NCI-H1417 (cell line): ENCODE measurements at regions not wholly inside any gene's neighbourhood (a gene's known extent, or its start where the extent isn't known, plus 50 kb on each side); places are given as distances from the start of the nearest gene placed in this dataset.
A peak's percentile ranks its signal among the peaks of the same experiment; 100 is the strongest.

Source experiments
- DNase-seq, 3 experiments: peaks; one replicate each; lab custom pipeline; 2025; lab: John Stamatoyannopoulos, UW

DNA sequence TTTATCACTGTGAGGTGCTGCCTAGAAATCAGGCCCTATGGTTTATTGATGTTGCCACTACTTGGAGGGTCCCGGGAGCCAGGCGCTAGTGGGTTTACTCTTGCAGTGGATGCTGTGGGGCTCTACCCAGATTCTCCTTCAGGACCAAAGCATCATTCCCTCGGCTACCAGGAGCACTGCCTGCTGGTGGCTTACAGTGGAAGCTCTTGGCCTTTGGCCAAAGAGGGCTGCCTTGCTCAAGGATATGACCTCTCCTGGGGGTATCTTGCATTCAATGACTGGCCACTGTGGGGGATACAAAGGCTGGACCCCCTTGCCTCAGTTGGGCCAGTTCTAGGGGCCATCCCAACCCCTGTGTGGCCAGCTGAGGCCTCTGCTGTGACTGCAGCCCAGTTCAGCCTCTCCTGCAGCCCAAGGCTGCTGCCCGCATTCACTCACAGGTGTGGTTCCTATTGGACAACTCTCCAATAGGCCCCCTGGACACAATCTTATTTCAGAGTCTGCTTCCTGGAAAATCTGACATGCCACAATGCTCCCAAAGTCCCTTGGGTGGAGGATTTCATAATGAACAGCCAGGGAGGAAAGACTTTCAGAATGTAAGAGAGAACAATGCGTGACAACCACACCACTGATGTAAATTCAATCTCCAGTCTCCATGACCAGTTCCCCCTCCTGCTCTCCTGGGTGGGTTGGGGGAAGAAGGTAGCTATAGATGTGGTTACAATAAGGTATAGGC lies 196.3 kb downstream of the SNX10 start:
- peak in 1 of 3 experiments; percentile 19 for DNase-seq

DNA sequence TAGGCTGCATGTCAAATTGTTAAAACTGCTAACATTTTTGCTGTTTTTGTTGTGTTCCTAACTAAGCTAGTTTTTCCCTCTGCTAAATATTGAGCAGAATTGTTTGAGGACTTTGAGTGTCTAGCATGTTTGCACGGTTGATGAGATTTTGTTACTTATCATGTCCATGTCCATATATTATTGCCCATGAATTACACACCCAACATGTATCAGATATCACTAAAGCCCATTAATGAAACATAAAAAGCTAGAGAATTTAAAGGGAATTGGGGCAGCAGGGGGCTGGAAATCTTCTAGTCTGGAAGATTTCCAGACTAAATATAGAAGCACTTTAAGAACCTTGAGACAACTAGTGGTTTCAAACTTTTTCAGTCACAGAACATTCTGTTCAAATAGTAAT lies 197.7 kb downstream of the SNX10 start:
- no peak for DNase-seq

DNA sequence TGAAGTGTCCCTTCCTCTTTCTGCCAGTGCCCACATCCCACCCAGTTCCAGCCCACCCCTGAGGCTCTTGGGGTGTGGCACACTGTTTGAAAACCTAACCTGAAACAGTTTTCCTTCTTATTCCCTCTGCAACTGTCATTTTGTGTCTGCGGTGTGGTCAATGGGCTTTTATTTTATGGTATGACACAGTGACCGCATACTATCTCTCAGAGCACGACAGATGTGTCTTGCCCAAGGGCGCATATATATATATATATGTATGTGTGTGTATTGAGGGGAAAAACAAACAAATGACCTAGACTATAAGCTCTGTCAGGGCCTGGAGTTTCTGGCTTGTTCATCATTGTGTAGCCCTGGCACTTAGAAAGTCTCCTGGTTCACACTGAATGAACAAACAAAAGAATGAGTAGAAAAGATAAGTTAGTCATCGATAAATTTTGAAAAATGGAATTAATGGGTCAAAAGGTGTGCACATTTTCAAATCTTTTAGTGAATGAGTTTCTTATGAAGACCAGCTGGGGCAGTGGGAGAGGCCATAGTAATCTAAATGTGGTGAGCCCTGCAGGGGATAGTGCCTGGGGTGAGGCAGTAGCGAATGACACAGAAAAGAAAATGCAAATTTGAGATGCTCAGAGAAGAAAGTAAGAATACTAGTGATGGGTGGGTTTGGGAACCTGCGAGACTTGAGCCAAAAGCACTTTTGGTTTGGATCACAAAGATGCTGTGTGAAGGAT lies 198.4 kb downstream of the SNX10 start:
- DNase-seq, result peak in 1 of 3 experiments; percentile 18

DNA sequence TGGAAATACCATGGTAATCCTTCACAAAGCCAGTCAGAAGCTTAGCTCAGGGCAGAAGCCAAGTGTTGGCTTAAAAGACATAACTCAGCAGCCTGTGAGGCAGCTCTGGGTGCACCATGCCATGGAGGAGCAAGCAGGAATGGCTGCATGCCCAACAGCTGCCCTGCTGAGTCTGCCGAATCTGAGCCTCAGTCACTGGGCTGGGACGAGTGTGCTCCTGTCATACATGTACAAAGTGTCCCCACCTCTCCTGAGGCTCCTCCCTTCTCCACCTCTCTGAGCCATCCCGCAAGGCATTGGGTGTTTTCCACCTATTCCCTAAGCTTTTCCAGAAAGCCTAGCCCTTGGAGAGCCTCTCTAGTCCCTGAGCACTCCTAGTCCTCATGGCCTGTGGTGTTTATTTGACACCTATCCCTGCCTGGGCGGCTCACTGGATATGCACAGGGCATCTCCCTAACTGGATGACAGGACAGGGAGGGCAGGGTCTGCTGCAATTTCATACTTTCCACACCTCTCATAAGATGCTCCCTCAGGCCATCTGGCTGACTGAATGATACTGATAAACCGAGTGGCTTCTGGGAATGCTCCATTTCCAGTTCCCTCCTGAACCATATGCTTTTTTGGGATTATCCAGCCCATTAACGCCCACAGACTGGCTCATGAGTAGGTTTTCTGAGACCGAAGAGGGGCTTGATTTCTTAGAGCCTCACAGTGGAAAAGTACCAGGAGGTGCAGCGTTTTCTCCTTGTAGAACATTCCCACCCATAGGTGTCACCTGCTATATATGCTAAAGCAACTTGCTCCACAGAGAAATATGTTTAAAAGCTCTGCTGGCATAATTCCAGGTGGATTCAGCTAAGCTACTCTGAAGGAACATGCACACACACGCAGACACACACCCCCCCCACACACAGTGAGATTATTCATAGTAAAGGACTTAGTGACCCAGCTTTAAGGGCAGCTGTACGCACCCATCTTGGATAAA lies 199.3 kb downstream of the SNX10 start:
- DNase-seq, result peak; percentile 66 to 93 (median 88)

DNA sequence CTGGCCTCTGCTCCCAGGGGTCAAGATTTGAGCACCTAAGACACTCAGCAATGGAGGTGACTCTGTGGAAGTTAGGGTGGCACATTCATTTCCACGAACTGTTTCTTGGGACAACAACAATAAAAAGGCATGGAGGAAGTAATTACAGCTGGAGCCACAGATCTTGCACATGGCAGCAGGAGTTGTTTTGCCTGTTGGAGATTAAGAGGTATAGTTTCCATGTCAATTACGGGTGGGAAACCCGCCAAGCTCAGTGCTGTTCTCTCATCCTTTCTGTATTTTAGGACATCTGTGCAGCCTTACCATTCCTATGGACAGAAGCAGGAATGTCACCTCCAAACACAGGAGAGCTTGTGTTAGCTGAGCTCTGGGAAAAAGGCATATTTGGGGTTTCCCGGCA lies 201.2 kb downstream of the SNX10 start:
- peak in 2 of 3 experiments; percentile 17 to 49 for DNase-seq

DNA sequence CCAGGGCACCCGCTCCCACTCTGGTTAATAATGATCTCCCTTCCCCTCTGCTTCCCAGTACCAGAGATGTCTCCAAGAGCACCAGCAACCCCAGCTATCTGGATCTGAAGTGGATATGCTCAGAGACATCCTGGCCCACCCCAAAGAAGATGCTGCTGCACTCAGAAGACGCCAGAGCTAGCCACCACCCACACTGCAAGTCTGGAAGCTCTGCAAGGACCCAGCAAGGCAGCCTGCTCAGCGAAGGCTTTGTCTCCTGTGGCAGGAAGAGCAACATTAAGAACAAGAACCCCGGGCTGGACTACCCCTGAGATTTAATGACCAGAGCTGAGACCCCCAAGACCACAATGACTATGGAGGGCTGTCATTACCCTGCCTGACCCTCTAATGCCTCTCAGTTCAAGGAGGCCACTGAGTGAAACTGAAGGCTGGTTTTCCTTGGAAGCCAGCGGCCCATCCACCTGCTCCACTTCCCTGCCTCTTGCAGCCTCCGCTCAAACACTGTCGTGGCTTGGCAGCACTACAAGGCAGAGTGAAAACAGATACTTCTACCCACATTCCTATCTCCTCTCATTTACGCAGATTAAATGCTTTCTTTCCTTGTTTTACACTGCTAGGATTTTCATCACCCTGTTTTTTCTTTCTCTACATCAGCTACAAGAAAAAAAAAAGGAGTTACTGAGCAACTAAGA lies 202.2 kb downstream of the SNX10 start:
- DNase-seq, result peak in 1 of 3 experiments; percentile 23

DNA sequence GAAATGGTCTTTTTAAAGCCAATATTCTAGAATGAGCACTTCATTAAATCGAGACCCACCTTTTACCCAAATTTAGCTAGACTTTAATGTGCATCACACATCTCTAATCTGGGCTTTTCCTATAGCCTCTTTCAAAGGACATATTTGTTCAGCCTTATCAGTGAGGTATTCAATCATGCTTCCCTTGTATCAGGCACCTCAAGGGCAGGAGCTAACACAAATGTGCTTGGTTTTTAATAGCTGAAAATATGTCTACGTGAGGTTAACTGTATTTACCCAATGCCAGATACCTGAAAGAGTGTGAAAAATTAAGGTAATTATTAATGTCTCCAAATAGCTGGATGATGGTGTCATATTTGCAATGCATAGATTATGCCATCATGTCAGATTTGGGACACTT lies 203.9 kb downstream of the SNX10 start:
- DNase-seq, result peak in 1 of 3 experiments; percentile 24

DNA sequence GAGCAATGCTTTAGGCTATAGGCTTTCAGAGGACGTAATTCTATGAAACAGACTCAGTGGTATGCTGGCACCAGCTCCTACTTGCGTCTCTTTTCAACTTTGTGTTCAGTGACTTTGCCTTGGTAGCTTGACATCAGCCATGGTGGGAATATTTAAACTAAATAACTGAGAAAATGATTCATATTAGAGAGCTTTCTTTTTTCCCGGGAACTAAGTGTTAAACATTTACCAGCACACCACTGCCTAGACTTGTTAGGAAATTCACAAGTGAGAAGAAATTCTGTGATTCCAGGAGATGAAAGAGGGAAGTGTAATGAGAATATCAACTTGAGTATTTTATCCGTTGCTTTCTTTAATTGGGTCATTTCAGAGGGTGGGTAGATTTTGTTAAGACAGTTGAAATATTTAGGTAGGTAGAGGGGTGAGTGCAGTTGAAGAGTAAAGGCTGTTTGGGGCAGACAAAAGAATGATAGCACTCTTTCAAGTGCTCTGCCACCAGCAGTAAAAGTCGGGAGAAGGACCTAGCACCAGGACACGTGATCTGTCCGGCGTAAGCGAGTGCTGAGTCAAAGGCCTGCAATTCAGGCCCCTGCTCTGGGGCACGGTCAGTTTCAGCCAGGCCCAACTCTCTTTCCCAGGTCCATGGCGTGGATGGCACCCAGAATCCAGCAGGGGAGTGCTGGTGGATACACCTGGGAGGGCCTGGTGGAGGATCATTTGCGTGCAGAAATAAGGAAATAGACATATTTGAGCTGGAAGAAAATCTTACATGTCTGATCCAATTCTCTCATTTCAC lies 206.3 kb downstream of the SNX10 start:
- DNase-seq, result no peak

DNA sequence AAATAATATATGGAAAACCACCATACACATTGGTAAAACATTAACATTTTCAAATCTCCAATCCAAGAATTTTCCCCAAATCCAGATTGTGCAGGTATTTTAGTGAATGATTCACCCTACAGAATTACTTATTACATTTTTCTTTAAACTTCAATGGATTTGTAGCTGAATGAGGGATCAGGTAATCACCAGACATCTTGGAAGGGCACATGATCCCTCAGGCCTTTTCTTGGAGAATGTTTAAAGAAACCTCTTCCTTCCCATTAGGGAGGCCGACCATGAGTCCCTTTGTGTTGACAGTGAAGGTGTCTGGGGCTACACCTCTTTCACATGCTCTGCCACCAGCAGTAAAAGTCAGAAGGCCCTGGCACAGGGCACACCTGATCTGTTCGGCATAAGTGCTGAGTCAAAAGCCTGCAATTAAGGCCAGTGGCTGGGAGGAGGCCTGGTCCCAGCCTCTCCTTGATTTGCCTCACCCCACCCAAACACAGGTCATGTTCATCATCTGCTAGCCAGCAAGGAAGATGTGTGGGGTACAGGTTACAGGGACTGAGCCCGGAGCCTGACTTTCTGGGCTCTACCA lies 207.7 kb downstream of the SNX10 start:
- peak in 1 of 3 experiments; percentile 34 for DNase-seq

DNA sequence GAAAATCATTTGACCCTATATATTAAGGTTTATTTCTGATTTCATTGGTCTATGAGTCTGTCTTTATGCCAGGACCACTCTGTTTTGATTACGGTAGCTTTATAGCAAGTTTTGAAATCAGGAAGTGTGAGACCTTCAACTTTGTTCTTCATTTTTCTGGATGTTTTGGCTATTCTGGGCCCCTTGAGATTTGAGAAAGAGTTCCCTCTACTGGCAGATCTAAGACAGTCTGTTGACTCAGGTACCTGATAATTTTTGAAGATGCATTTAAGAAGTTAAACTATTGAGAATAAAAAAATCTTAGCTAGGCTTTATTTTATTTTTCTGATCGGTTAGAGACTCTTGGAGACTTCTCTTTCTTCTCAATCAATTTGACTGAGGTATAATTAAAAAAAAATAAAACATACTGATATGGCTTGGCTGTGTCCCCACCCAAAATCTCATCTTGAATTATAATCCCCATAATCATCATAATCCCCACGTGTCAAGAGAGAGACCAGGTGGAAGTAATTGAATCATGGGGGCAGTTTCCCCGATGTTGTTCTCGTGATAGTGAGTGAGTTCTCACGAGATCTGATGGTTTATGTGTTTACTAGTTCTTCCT lies 209.2 kb downstream of the SNX10 start:
- peak in 2 of 3 experiments; percentile 48 to 75 for DNase-seq

DNA sequence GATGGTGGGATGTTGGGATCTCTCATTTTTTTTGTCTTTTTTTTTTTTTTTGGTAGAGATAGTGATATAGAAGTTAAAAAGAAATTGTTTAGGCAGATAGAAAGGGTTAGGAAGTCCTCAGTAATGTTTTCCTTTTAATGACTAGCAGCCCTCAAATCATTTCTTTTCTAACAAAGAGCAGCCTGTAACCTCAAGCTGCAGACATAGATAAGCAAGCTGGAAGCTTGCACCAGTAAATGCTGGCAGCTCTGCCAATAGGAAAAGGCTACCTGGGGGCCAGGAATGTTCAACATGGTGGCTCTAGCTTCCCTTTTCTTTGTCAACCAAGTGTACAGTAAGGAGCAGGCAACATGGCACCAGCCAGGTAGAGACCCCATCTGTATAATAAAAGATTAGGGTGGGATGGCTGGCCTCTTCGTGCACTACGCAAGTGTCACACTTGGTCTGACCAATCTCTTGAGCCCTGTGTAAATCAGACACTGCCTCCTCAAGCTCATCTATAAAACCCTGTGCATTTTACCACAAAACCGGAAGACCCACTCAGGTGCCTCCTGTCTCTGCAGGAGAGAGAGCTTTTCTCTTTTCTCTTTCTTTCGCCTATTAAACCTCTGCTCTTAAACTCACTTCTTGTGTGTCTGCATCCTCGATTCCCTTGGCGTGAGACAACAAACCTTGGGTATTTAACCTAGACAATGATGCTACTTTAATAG lies 212.9 kb downstream of the SNX10 start:
- no peak for DNase-seq

DNA sequence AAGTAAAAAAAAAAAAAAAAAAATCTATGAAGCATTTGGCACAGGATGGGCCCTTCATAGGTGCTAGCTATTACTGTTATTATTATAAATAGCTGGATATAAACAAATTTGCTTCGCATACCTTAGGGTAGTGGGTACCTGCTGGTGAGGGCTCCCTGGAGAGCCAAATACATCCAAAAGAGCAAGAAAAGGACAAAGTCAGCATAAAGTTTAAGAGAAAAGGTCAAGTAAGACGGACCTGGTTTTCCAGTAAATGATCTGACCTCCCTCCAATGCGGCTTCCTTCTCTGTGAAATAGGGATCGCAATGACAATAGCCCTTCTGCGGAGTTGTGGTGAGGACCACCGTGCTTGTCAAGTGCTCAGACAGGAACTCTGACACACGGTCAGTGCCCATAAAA lies 214.5 kb downstream of the SNX10 start:
- no peak for DNase-seq

DNA sequence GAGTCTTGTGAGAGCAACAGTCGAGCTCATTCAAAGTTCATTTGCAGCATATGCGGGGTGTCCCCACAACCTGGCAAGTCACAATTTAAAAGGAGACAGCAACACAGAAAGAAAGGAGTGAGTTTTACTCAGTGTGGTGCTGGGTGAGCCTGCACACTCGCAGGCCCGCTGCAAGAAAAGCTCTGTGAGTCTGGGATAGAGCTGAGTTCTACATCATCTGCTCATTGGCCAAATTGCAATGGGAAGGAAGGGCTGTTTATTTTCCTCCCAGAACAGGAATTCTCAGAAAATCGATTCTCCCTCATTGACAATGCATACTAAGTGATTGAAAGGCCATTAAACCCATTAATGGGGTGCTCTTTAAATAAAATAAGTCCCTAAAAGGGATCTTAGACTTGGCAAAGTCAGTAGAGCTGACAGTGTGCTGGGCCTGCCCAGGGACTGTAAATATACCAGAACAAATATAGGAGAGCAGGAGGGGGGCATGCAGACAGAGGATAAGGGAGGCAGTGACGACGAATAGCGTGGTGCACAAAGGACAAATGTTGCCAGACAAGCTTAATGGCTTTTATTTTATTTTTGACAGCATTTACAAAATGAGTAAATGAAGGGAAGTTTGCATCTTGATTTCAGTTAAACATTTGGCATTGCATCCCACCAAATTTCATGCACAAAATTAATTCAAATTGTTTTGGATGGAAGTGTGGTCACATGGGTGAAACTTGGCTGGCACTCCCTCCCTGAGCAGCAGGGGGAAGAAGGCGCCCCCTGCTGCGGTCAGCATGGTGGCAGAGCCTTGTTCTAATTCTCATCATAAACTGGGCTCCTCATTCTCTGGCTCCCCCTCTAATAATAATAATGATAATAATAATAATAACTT lies 215.7 kb downstream of the SNX10 start:
- peak in 2 of 3 experiments; percentile 57 to 74 for DNase-seq

DNA sequence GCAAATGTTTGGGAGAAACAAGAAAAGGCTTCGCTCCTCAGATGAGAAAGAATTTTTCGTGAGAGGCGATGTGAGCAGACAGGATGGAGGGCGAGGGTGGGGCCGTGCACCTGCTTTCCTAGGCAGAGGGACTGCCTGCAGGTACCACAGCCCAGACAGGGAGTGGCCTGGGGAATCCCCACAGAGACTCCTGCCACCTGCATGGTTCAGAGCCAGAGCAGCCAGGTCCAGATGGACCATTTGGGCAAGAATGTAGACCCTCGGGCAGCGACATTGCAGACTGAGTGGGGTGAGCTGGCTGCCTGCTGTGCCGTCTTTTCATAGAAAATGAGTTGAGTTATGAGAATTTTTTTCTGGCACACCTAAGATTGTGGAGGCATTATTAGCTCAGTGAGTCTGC lies 216.8 kb downstream of the SNX10 start:
- peak; percentile 75 to 96 (median 94) for DNase-seq

DNA sequence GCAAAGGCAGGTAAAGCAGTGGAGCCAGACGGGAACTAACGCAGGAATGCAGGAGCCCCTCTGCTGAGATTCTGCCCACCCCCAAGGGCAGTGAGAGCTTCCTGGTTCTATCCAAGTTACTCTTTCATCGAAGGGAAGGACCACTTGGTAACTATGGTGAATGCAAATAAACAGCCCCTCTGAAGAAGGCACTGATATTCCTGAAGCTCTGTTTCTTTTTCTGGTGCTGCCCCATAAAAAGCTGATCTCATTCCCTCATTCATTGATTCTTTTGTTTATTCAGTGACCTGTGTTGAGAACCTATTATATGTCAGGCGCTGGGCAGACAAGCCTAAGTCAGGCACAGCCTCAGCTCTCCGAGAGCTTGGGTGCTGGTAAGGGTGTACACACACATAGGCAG lies 217.3 kb downstream of the SNX10 start:
- DNase-seq, result peak in 2 of 3 experiments; percentile 64 to 96

DNA sequence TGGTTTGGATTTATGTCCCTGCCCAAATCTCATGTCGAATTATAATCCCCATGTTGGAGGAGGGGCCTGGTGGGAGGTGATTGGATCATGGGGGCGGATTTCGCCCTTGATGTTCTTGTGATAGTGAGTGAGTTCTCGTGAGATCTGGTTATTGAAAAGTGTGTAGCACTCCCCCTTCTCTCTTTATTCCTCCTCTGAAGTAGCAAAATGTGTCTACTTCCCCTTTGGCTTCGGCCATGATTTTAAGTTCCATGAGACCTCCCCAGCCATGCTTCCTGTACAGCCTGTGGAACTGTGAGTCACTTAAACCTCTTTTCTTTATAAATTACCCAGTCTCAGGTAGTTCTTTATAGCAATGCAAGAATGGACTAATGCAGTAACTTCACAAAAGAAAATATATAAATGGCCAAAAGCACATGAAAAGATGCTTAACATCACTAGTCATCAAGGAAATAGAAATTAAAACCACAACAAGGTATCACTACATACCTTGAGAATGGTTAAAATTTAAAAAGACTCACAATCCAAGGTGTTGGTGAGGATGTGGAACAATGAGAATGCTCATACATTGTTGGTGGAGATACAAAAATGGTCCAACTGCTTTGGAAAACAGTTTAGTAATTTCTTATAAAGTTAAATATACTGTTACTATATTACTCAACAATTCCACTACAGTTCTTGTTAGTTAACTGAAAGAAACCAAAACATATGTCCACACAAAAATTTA lies 218.7 kb downstream of the SNX10 start:
- no peak for DNase-seq

DNA sequence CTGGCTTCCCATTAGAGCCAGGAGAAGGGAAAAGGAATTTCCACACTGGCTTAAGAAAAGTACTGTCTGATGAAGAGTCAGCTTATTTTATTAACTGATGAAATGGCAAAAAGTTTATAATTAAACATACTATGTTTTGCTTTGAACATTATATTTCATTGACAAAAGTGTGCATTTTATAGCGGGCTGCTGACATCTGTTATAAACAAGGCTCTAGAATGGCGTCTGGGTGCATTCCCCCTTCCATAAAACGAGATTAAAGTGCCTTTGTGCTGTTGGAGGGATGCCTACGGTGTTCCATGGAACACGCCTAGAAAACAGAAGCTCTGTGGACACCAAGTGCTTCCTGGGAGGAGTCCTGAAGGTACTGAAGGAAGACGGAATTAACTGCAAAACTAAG lies 220.2 kb downstream of the SNX10 start:
- DNase-seq, result no peak

DNA sequence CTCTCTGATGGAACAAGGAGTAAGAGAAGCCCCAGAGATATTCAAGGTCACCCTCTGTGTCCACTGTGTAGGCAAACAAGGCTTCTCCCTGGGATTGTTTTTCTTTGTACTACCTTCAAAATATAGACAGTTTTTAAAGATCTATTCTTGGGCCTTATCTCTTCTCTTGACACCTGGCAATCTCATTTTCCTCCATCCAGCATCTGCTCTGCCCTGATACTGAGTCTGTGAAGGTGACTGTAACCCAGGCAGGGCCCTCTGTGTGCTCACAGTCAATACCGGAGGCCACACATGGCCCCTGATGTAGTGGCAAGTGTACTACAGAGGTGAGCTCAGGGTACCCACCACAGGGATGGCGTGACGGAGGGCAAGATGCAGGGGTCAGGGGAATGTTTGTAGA lies 221.1 kb downstream of the SNX10 start:
- no peak for DNase-seq
